CD4-positive, alpha-beta T cell treated with Interleukin-4 for 4 hours (primary cell): ENCODE measurements at regions not wholly inside any gene's neighbourhood (a gene's known extent, or its start where the extent isn't known, plus 50 kb on each side); places are given as distances from the start of the nearest gene placed in this dataset.
"Not testable (repeated sequence)": the region's sequence is repeated elsewhere in the genome, so short reads cannot be mapped to it uniquely, and the experiment has no call there.

Experiments
- DNase-seq: peaks from one replicate; pipeline ENCODE4 v3.0.0-alpha.2; 2020

DNA sequence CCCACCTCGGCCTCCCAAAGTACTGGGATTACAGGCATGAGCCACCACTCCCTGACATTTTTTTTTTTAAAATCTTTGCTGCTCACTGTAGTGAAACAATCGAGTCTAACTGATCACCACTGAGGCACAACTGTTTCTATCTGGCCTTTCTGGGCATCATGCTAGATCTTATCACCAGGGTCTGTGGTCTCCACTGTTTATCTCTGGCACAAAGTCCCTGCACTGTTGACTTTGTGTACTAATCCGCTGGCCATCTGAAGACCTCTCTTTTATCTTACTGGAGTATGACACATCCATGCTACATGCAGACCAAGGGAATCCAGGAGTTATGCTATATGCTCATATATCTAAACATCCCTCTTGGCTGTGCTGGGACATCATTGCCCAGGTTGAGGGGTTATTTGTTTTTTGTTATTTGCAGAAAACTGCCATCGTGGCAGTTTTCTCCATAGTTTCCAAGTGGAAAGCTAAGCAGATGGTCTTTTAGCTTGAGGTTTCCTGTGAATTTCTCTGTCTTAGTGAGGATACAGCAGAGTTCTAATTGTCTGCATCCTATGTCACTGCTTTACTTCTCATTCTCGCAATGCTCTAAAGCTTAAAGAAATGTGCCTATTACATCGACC lies 456.9 kb downstream of the CCER1 start:
- DNase-seq = no peak

DNA sequence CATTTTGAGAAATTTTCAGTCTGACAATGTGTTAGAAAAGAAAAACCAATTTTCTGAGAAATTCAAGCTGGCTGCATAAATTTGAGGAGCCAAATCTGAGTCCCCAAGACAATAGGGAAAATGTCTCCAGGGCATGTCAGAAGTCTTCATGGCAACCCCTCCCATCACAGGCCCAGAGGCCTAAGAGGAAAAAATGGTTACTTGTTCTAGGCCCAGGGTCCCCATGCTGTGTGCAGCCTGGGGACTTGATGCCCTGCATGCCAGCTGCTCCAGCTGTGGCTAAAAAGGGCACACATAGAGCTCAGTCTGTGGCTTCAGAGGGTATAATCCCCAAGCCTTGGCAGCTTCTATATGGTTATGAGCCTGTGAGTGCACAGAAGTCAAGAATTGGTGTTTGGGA lies 464.6 kb downstream of the CCER1 start:
- DNase-seq = no peak

DNA sequence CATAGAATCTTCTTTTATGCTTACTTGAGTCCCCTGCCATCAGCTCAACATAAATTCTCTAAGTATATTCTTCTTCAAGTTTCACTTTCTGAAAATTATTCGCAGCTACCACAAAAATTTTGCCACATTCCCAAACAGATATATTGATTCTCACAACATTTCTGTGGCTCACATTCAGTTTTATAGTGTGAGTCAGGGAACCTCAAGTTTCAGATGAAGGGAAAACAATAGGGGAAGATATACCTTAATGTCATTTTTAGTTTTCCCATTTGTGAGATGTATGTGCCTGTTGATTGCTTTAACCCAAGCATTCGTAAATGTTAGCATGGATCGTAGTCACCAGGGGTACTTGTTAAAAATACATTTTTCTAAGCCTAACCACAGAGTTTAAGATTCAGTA lies 465.8 kb downstream of the CCER1 start:
- DNase-seq = no peak

DNA sequence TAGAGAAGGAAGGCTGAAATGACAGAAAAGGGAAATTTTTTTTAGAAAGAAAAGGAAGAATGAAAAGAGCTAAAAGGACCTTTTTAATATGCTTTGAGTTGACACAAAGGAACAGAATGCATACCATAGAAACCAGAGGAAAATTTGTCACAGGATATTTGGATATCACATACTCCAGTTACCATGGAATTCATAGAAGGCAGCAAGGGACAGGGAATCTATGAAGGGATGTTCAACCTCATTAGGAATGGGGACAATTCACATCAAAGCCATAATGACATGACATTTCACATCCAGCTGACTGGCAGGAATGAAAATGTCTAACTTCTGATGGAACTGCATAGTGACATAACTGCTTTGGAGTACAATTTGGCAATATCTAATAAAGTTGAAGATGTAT lies 469.4 kb downstream of the CCER1 start:
- no peak for DNase-seq

DNA sequence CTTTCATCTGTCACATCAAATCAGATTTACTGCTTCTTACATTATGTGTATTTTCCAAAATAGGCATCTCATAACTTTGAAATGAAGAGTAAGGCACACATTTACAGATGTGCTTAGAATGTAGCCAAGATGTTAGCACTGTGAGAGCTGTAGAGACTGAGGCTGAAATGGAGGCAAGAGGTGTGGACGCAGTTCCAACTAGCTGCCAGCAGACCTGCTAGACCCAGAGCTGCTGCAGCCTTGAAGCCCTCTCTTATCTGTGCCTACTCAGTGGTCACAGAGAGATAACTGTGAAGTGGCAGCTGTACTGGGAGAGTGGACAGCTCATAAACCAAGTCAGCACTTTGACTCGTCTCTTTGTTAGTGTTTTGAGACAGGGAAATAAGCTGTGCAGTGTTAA lies 470.9 kb downstream of the CCER1 start:
- no peak for DNase-seq

DNA sequence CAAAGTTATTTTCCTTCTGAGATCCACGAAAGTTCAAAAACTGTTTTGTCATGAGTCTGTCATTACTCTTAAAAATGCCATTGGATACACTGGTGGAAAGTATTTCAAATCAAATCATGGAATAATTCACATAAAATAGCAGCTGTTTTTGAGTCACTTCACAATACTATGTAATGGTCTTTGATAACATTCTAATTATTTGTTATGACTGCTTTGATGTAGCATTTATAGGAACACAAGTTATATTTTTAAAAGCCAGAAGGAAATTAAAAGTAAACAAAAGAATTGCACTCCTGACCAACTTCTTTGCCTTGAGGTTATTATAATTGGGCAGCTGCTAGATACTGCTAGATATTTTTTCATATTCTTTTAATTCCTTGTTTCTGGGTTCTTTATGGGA lies 473.2 kb downstream of the CCER1 start:
- no peak for DNase-seq

DNA sequence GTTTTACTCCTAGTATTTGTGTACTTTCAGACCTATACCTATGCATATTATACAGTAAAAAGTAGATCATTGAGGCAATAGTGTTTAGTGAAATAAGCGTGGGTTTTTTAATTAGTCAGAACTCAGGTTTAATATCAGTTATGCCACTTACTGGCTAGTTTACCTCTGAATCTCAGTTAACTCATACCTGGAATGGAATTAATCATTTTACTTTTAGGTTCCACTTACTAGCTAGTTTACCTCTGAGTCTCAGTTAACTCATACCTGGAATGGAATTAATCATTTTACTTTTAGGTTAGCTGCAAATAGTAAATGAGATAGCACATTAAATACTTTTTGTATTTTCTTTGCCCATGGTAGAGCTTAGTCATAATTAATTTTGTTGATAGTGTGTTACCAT lies 475.7 kb downstream of the CCER1 start:
- no peak for DNase-seq

DNA sequence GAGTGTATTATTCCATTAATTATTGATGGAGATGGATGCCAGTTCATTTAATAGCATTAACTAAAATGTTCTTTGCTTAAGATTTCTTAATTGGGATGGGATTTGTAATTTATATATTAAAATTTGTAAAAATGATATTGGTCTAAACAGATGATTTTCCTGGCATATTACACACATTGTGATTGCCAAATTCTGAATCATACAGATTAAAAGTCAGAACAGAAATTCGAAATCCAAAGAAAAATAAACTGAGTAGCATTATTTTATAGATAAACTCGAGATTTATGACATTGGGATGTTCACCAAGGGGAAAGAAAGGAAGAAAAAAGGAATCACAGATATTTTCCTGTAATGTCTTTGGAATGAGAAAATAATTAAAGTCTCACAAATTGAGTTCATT lies 481.1 kb downstream of the CCER1 start:
- no peak for DNase-seq

DNA sequence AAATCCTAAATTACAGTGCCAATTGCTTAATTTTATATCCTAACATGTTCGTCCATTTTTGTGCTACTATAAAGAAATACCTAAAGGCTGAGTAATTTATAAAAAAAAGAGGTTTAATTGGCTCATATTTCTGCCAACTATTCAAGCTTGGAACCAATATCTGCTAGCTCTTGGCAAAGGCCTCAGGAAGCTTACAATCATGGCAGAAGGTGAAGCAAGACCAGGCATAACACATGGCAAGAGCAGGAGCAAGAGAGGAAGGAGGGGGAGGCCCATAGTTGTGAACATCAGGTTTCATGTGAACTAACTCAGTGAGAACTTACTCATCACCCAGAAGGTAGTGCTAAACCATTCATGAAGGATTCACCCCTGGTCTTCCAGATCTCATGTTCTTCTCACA lies 494.3 kb downstream of the CCER1 start:
- no peak for DNase-seq

DNA sequence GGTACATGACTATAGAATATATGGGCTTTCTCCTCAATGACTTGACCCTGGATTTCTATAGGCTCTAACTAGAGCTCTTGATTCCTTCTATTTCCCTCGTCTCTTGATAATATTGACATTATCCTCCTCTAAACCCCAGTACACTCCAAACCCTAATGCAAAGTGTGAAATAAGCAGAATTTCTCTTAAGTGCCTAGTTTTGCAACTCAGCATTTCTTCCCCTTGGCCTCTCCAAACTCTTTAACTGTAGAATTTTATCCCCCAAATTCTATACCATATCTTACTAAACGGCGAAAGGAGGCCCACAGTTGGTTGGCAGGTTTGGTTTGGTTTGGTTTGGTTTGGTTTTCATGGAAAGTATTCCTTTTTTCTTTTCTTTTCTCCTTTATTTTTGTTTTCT lies 498.7 kb downstream of the CCER1 start:
- DNase-seq = no peak

DNA sequence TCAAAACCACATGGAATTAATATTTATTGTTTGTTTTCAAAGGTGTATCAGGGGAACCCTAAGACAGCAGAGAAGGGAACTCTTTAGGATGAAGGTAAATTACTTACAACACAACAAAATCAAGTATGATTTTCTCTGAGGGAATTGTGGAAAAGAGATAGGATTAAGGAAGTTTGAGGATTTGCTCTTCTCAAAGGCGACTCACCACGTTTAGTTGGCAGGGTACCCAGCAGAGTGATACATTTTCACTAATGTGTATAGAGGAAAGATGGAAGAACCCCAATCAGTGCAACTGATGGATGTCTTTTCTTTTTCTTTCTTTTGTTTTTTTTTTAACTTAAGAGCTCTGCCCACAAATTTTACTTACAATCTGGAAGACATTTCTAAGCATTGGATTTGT lies 499.2 kb downstream of the CCER1 start:
- DNase-seq = no peak

DNA sequence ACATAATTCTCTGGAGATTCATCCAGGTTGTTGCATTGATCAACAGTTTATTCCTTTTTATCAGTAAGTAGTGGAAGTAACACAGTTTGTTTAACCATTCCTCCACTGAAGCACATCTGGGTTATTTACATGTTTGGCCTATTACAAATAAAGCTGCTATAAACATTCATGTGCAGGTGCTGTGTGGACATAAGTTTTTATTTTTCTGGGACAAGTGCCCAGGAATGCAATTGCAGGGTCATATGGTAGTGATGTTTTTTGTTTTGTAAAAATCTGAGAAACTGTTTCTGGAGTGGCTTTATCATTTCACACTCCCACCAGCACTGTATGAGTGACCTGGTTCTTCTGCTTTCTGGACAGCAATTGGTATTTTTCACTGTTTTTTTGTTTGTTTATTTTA lies 505.4 kb downstream of the CCER1 start:
- DNase-seq = no peak

DNA sequence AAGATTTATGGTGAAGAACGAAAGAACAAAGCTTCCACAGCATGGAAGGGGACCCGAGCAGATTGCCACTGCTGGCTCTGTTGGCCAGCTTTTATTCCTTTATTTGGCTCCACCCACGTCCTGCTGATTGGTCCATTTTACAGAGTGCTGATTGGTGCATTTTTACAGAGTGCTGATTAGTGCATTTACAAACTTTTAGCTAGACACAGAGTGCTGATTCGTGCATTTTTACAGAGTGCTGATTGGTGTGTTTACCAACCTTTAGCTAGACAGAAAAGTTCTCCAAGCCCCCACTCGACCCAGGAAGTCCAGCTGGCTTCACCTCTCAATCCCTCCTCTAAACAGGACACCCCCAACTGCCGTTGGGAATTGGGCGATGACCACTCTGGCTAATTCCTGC lies 511.5 kb downstream of the CCER1 start:
- DNase-seq = not testable (repeated sequence)

DNA sequence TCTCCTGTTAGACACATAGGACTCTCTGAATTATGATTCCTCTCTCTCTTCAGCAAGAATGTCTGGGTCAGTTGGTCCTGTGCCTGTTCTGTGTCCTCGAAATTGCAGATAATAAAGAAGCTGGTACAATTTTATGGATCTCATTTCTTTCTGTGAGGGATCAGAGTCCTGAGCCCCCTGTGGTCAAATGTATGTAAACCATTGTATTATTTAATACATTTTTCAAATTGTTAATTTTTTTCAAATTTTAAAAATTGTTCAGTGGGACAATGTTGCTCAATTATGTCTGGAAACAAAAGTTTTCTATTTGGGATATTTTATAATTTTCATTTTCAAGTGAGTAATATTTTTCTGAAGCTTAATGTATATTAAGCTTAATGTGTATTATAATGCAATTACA lies 513.5 kb downstream of the CCER1 start:
- DNase-seq = no peak

DNA sequence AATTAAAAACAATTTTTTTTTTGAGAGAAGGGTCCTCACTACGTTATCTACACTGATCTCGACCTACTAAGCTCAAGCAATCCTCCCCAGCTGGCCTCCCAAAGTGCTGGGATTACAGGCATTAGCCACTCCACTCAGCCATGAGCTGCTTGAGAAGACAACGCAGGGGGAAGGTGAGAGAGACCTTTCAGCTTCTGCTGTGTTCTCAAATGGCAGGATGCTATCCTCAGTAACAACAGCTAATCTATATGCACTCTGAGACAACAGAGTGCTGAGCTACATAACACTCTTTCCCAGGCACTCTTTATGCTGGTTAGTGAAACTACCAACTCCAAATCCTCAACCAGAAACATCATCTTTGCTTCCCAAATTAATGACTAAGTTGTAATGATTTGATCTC lies 526.1 kb downstream of the CCER1 start:
- no peak for DNase-seq

DNA sequence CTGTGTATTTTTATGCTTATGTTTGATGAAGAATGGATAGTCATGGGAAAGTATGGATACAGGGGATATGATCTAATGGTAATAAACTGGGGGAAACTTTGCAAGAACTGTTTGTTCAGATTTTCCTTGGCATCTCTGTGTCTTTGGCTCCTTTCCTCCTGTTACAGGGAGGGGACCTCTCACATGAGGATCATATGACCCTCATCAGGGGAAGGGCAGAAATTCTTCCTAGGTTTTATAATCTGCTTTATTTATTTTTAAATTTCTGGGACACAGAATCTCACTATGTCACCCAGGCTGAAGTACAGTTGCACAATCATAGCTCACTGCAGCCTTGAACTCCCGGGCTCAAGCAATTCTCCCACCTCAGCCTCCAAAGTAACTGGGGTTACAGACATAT lies 526.5 kb downstream of the CCER1 start:
- no peak for DNase-seq

DNA sequence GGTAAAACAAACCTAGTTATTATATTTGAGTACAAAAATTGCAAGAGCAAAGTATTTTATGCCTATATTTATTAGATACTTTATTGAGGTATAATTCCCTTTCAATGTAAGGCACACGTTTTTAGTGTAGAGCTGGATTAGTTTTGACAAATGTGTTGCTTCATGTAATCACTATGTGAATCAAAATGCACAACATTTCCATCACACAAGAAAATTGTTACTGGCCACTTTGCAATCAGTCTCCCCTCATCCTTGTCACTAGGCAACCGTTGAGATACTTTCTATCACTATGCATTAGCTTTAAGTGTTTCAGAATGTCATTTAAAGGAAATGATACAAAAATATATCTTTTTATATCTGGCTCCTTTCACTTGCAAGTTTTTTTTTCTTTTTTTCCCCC lies 531.0 kb downstream of the CCER1 start:
- DNase-seq = no peak

DNA sequence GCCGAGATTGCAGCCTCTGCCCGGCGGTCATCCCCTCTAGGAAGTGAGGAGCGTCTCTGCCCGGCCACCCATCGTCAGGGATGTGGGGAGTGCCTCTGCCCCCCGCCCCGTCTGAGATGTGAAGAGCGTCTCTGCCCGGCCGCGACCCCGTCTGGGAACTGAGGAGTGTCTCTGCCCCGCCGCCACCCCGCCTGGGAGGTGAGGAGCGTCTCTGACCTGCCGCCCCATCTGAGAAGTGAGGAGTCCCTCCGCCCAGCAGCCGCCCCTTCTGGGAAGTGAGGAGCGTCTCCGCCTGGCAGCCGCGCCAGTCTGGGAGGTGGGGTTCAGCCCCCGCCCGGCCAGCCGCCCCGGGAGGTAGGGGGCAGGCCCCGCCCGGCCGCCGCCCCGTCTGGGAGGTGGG lies 544.0 kb downstream of the CCER1 start:
- DNase-seq = no peak

DNA sequence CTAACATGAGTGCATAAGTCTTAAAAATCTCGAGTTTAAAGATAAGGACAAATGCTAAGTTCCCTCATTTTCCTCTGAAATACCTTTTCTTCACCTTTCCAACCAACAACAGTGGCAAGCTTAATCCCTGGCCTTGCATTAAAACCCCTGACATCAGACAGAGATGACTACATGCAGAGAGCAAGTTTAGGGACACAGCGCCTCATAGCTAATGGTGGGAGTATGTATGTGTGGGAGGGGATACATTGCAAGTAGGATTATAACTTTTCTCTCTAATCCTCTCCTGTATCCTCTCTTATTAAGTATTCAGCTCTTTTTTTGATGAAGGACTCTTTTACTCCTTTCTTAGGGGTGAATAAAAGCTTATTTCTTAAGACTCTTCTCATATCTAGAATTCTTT lies 547.1 kb downstream of the CCER1 start:
- no peak for DNase-seq

DNA sequence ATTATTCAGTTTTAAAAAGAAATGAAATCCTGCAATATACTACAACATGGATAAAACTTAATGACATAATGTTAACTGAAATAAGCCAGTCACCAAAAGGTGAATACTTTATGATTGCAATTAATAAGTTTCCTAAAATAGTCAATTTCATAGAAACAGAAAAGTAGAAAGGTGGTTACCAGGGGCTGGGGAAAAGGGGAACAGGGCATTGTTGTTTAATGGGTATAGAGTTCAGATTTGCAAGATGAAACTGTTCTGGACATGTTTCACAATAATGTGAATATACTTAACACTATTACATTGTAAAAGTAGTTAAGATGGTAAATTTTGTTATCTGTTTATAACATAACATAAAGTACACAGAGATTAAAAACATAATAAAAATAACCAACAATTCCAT lies 550.9 kb downstream of the CCER1 start:
- no peak for DNase-seq

DNA sequence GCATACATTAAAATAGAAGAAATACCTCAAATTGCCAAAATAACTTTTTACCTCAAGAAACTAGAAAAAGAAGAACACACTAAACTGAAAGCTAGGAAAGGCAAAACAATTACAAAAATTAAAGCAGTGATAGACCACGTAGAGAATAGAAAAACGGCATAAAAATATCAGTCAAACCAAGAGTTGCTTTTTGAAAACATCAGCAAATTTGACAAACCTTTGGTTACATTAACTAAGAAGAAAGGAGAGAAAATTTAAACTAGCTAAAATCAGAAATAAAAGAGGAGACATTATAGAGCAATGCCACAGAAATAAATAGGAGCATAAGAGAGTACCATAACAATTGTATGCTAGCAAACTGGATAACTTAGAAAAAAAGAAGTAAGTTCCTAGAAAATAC lies 553.8 kb downstream of the CCER1 start:
- DNase-seq = no peak

DNA sequence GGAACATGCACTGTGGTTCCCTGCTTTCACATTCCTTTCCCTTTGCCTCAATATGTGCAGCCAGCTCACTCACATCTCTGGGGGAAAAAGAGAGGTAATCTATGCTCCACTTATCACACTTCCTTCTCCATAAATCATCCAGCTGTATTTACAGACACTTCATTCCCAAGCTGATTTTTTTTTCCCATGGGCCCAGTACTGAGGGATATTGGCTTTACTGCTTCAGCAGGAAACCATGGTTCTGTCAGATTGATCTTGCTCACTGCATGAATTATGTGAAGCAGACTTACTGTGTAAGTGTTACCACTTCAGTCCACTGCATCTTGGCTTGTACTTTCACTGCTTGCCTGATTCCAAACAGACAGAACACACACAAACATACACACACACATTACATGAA lies 555.6 kb downstream of the CCER1 start:
- DNase-seq = no peak

DNA sequence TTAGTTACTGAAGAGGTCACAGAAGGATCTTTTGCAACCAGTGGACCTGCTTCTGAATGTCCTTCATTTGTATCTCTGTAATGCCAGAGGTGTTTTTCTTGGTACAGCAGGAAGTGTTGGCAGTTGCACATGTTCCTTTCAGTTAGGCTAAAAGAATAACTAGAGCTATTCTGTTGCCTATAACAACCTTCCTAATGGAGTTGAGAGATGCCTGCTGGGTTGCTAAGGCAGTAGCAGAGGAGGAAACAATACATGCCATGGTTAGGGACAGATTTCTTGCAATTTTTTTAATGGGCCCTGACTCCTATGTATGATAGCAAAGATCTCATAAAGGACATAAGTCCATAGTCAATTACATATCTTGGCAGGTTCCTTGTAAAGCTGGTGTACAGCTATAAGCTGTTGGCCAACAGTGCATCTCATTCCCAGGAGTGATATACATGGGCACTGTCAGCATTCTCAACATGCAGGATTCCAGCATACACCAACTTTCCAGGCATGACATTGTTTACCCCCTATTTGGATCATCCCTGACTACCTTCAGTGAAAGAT lies 556.6 kb downstream of the CCER1 start:
- no peak for DNase-seq

DNA sequence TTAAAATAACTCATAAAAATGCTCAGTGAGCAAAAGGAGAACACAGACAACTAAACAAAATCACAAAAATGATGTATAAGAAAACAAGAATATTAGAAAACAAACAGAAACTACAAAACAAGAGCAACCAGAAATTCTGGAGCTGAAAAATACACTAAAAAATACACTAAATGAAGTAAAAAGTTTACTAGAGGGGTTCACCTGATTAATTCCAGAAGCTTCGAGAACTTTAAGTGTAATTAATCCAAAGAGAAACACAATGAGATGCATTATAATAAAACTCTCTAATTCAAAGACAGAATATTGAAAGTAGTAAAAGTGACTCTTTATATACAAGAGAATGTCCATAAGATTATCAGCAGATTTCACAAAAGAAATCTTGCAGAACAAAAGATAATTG lies 558.4 kb downstream of the CCER1 start:
- no peak for DNase-seq

DNA sequence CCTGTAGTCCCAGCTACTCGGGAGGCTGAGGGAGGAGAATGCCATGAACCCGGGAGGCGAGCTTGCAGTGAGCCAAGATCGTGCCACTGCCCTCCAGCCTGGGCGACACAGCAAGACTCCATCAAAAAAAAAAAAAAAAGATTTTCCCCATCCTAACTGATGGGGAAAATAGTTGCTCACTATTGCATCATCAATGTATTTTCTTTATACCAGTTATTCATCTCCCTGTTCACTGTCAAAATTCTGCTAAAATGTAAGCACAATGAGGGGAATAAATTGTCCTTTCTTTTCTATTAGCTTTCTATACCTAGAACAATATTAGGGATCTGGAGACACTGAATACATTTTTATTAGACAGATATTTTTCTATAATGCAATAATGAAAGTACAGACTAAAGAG lies 561.3 kb downstream of the CCER1 start:
- no peak for DNase-seq

DNA sequence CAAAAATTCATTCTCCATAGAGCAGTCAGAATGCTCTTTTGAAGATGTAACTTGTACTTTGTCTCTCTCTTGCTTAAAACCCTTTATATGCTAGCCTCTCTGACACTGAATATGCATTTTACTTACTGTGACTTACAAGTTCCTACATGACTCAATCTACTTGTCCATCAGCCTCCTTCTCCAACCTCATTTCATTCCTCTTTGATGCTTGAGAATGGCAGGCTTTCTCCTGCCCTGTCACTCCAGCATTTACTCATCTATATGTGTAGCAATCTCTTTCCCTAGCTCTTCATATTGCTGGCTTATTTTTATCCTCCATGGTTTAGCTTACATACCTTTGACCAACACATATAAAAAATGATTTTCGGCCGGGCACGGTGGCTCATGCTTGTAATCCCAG lies 561.9 kb downstream of the CCER1 start:
- DNase-seq = no peak
